Kidney (tissue), 13 donors: ENCODE measurements at regions not wholly inside any gene's neighbourhood (a gene's known extent, or its start where the extent isn't known, plus 50 kb on each side); places are given as distances from the start of the nearest gene placed in this dataset.

Experiments used
- DNase-seq, 5 donors: peaks; one replicate each; pipeline ENCODE4 v3.0.0-alpha.2; 2013 to 2020
- FAIRE-seq: peaks from 2 replicates; lab custom pipeline; 2012; peaks lifted over from hg19 to GRCh38; lab: Jason Lieb, UNC
- H3K27ac ChIP-seq, 2 donors: one replicate each; pipeline ENCODE4 v1.7.0; 2013; ENCODE audit warnings: low read depth in 2 of 2, low read length in 2 of 2, inconsistent platforms in 1 of 2
- H3K27me3 ChIP-seq: one replicate; pipeline ENCODE4 v1.7.1; 2013; ENCODE audit warnings: low read length, inconsistent platforms; ENCODE audit not compliant: control insufficient read depth, insufficient read depth
- H3K36me3 ChIP-seq, 3 donors: one replicate each; pipeline versions ENCODE4 v1.7.0 to v1.7.1; 2013; ENCODE audit warnings: low read length in 3 of 3, control low read depth in 1 of 3, inconsistent platforms in 1 of 3; ENCODE audit not compliant: insufficient read depth in 3 of 3, control insufficient read depth in 2 of 3
- H3K4me1 ChIP-seq, 3 donors: one replicate each; pipeline versions ENCODE4 v1.7.0 to v1.7.1; 2013; ENCODE audit warnings: low read length in 3 of 3, inconsistent platforms in 1 of 3, low read depth in 1 of 3; ENCODE audit not compliant: control insufficient read depth in 2 of 3, insufficient read depth in 2 of 3
- H3K4me3 ChIP-seq, 3 donors: one replicate each; pipeline versions ENCODE4 v1.7.0 to v1.8.1; 2013; ENCODE audit warnings: low read length in 3 of 3, control low read depth in 1 of 3, inconsistent platforms in 1 of 3
- H3K9ac ChIP-seq, 3 donors: one replicate each; pipeline versions ENCODE4 v1.7.0 to v1.7.1; 2013; ENCODE audit warnings: low read length in 3 of 3, control low read depth in 1 of 3, inconsistent platforms in 1 of 3
- H3K9me3 ChIP-seq, 3 donors: one replicate each; pipeline versions ENCODE4 v1.7.0 to v1.7.1; 2013; ENCODE audit warnings: low read length in 3 of 3, control low read depth in 1 of 3, inconsistent platforms in 1 of 3; ENCODE audit not compliant: control insufficient read depth in 2 of 3, insufficient read depth in 1 of 3
- intact Hi-C: fragments of 100-400 bp; cut with DNase I; formaldehyde crosslinking; loops from one replicate; pipeline ENCODE4 v1.11.1; 2022
- TF ChIP-seq, protein P1 (sequence below): IDR thresholded peaks from 3 replicates; pipeline ENCODE4 v1.5.1; 2012; ENCODE audit warnings: mild to moderate bottlenecking, moderate library complexity, borderline replicate concordance; ENCODE audit not compliant: insufficient read depth; ENCODE audit errors: extremely low read depth
- donor health status: control.
- donor health status: control.
- donor health status: control.
- donor health status: control.
- donor health status: control.
- donor health status: DM: yes; HTN: yes; CAD: no.
- donor health status: Normal renal cell carcinoma (clear cell type).

DNA sequence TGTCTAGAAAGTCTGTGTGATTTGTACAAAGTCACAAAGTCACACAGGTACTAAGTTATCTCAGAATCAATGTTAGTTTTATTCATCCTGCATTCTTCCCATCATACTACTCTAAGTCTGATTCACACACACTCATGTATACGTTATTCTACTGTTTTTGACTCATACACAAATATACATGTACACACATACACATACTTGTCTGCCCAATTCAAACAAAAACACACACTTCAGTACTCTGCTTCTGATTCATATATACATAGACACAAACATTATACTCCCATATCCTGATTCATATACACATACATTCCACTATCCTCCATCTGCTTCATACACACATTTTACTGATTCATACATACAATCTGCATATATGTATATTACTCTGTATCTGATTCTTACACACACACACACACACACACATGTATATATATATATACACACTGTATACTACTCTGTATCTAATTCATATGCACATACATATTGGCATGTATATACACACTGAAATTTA, 69.3 kb downstream of the KLF12 start:
- no peak for FAIRE-seq

DNA sequence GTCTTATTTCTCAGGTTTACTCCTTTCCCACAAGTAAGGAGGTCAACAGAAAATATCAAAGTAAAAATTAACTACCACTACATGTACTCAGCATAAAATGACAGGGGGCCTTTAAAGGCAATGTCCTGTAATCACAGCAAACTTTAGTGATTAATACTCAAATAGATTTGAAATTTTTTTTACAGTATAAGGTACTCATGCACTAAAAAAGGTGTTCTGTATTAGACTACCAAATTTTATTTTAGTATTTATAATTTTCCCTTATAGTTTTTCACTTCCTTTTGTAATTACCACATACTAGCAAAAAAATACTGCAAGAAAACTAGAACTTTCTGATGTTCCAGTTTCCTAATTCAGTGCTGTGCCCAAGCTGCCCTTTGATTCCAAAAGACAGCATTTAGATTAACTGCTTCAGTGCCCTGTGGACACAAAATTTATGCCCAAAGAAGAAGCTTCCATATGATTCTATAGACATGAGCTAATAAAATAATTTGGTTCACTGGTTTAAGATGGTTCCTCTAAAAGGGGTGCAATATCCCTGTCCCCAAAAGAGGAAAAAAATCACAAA, 70.6 kb downstream of the KLF12 start:
- Histone ChIP-seq H3K4me1 (peaks cover 0 to 13% (median 6%) of the 10 kb centered on the region in 3 donors), H3K9me3 (no peaks in the 10 kb centered on the region), H3K4me3 (peak overlapping the region in 1 of 3 donors; percentile 43), H3K36me3 (no peaks in the 10 kb centered on the region), H3K27me3 (no peaks in the 10 kb centered on the region), H3K9ac (no peak overlapping the region), H3K27ac (peak overlapping the region in 1 of 2 donors; percentile 32)
- intact Hi-C loops: no loop called here
- peak; percentile 19 for FAIRE-seq
- DNase-seq: no peak
- TF ChIP-seq, protein P1, sequence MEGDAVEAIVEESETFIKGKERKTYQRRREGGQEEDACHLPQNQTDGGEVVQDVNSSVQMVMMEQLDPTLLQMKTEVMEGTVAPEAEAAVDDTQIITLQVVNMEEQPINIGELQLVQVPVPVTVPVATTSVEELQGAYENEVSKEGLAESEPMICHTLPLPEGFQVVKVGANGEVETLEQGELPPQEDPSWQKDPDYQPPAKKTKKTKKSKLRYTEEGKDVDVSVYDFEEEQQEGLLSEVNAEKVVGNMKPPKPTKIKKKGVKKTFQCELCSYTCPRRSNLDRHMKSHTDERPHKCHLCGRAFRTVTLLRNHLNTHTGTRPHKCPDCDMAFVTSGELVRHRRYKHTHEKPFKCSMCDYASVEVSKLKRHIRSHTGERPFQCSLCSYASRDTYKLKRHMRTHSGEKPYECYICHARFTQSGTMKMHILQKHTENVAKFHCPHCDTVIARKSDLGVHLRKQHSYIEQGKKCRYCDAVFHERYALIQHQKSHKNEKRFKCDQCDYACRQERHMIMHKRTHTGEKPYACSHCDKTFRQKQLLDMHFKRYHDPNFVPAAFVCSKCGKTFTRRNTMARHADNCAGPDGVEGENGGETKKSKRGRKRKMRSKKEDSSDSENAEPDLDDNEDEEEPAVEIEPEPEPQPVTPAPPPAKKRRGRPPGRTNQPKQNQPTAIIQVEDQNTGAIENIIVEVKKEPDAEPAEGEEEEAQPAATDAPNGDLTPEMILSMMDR: no peak

More for the DNA sequence above, 69.3 kb downstream of the KLF12 start:
- no peak for DNase-seq
- Histone ChIP-seq H3K27me3 (no peaks in the 10 kb centered on the region), H3K9me3 (no peaks in the 10 kb centered on the region), H3K9ac (no peak overlapping the region), H3K4me1 (peaks cover 0 to 13% (median 6%) of the 10 kb centered on the region in 3 donors), H3K4me3 (no peak overlapping the region), H3K27ac (no peak overlapping the region), H3K36me3 (no peaks in the 10 kb centered on the region)
- intact Hi-C loops: no loop called here
- TF ChIP-seq, protein P1: no peak

DNA sequence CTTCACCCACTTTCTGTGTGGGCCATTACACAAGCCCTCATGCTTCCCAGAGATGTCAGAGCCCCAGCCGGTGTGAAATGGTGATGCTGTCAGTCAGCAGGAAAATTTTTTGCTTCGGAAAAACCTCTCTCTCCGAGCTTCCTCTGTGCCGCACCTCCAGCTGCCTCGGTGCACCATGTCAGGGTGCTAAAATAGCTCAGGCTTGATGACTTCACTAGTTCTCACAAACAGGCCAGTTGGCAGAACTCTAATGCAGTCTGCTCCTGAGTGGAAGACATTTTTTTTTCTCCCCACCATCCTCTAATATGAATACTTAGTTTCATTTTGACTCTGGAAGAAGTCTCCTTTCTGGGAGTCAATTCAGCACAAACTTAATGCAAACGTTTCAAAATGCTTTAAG, 71.3 kb downstream of the KLF12 start:
- Histone ChIP-seq H3K9ac (no peak overlapping the region), H3K27ac (peak overlapping the region; percentile 2 to 32), H3K36me3 (no peaks in the 10 kb centered on the region), H3K4me3 (peak overlapping the region in 2 of 3 donors; percentile 26 to 43), H3K9me3 (no peaks in the 10 kb centered on the region), H3K27me3 (no peaks in the 10 kb centered on the region), H3K4me1 (peaks cover 0 to 13% (median 6%) of the 10 kb centered on the region in 3 donors)
- intact Hi-C loops: no loop called here
- TF ChIP-seq, protein P1: no peak
- DNase-seq: peak in 2 of 5 donors; percentile 37 to 68
- no peak for FAIRE-seq
